ENCODE measurements at regions not wholly inside any gene's neighbourhood (a gene's known extent, or its start where the extent isn't known, plus 50 kb on each side); places are given as distances from the start of the nearest gene placed in this dataset.
"Not testable (repeated sequence)": the region's sequence is repeated elsewhere in the genome, so short reads cannot be mapped to it uniquely, and the experiment has no call there.

DNA sequence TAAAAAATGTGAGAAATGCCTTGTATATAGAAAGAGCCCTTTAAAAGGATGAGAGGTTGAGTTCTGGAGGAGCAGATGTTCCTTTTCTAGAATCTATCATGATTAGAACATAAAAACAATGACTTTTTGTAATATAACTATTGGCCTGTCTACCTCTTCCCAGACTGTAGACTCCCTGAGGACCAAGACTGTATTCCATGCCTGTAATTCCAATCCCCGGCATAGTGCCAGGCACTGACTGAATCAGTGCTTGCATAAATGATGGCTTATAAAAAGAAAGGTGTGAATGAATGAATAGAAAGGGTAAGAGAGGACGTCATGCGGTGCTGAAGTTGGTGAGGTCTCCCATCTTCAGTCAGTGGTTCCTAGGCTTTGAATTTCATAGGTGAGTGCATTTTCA lies 92.6 kb upstream of the GDNF start:
- TF ChIP-seq, protein P1, sequence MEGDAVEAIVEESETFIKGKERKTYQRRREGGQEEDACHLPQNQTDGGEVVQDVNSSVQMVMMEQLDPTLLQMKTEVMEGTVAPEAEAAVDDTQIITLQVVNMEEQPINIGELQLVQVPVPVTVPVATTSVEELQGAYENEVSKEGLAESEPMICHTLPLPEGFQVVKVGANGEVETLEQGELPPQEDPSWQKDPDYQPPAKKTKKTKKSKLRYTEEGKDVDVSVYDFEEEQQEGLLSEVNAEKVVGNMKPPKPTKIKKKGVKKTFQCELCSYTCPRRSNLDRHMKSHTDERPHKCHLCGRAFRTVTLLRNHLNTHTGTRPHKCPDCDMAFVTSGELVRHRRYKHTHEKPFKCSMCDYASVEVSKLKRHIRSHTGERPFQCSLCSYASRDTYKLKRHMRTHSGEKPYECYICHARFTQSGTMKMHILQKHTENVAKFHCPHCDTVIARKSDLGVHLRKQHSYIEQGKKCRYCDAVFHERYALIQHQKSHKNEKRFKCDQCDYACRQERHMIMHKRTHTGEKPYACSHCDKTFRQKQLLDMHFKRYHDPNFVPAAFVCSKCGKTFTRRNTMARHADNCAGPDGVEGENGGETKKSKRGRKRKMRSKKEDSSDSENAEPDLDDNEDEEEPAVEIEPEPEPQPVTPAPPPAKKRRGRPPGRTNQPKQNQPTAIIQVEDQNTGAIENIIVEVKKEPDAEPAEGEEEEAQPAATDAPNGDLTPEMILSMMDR (IDR thresholded peaks at IDR 0.05), result no peak
- Histone ChIP-seq H3K4me3 (no peak overlapping the region), H3K4me1 (no peaks in the 10 kb centered on the region), H3K36me3 (no peaks in the 10 kb centered on the region), H3K27me3 (ENCODE audit: low read depth) (no peaks in the 10 kb centered on the region), H3K27ac (no peak overlapping the region), H3K9me3 (no peaks in the 10 kb centered on the region)
- no peak for ATAC-seq
- no peak for DNase-seq
- intact Hi-C loops (cut with DNase I), result no loop called here

DNA sequence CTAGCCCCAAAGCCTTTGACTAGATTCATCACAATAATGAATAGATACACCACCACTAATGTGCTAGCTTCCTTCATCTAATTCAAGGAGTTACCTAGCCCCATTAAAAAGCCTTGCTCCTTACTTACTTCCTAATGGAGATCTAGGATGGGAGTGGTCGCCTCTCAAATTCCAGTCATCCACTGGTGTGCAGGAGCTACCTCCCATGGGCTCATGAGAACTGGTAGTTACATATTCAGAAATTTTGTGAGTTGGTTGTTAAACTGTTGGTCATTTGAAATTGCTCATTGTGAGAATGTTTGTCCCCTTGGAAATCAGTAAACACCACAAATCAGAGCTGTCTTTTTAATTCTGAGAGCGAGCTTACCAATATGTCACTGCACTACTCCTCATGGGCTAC lies 91.7 kb upstream of the GDNF start:
- Histone ChIP-seq H3K27me3 (ENCODE audit: low read depth) (no peaks in the 10 kb centered on the region), H3K4me1 (no peaks in the 10 kb centered on the region), H3K4me3 (no peak overlapping the region), H3K36me3 (no peaks in the 10 kb centered on the region), H3K27ac (no peak overlapping the region), H3K9me3 (no peaks in the 10 kb centered on the region)
- TF ChIP-seq, protein P1 (IDR thresholded peaks at IDR 0.05), result no peak
- DNase-seq (no peak), ATAC-seq (no peak)
- intact Hi-C loops (cut with DNase I), result no loop called here

DNA sequence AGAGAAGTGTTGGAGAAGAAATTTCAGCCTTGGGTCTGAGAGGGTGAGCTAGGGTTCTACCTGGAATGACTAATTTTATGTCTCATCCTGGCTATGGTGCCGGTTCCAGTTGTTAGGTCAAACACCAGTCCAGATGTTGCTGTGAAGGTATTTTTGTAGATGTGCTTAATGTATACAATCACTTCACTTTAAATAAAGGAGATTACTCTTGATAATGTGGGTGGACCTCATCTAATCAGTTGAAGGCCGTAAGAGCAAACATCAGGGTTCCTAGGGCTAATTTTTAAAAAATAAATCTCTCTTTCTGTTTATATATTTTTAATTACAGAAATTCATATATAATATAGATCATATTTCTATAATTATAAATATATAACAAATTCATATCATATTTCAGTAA lies 90.5 kb upstream of the GDNF start:
- Histone ChIP-seq H3K27ac (no peak overlapping the region), H3K36me3 (no peaks in the 10 kb centered on the region), H3K27me3 (ENCODE audit: low read depth) (no peaks in the 10 kb centered on the region), H3K4me3 (no peak overlapping the region), H3K9me3 (no peaks in the 10 kb centered on the region), H3K4me1 (no peaks in the 10 kb centered on the region)
- intact Hi-C loops (cut with DNase I), result no loop called here
- ATAC-seq (no peak), DNase-seq (no peak)
- TF ChIP-seq, protein P1 (IDR thresholded peaks at IDR 0.05), result no peak

DNA sequence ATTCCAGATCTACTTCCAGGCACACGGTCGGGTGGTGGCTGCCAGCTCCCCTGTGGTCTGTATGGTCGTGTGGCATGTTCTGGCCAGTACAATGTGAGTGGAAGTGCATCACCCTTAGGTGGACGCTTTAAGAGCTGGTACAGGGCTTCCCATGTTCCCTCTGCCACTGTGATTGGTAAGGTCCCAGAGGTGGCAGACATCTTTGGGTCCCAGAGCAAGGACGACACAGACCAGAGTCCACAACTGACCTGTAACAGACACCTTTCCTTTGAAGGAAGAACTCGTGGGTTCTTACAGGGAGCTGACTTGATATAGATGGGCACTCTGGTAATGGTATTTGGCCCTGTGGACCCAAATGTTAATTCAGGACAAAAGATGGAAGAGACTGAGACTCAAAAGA lies 90.0 kb upstream of the GDNF start:
- Histone ChIP-seq H3K27ac (no peak overlapping the region), H3K4me1 (no peaks in the 10 kb centered on the region), H3K27me3 (ENCODE audit: low read depth) (no peaks in the 10 kb centered on the region), H3K4me3 (no peak overlapping the region), H3K36me3 (no peaks in the 10 kb centered on the region), H3K9me3 (no peaks in the 10 kb centered on the region)
- TF ChIP-seq, protein P1 (IDR thresholded peaks at IDR 0.05), result no peak
- DNase-seq, result no peak
- ATAC-seq, result no peak
- intact Hi-C loops (cut with DNase I), result no loop called here

DNA sequence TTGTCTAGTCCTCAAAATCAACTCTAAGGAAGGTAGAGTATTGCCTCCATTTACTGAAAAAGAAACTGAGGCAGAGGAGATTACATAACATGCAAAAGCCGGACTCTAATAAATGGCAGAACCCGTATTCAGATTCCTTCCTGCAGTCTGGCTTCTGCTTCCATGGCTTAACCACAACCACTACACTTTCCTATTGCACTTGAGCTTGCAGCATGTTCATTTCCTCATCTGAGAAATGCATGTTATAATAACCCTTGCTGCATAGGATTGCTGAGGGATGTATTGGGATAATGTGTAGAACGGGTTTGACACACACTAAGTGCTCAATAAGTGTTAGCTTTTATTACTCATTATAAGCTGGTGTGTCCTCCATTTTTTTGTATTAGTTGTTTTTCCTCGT lies 87.9 kb upstream of the GDNF start:
- not testable (repeated sequence) for H3K4me1 ChIP-seq, DNase-seq, H3K27ac ChIP-seq

DNA sequence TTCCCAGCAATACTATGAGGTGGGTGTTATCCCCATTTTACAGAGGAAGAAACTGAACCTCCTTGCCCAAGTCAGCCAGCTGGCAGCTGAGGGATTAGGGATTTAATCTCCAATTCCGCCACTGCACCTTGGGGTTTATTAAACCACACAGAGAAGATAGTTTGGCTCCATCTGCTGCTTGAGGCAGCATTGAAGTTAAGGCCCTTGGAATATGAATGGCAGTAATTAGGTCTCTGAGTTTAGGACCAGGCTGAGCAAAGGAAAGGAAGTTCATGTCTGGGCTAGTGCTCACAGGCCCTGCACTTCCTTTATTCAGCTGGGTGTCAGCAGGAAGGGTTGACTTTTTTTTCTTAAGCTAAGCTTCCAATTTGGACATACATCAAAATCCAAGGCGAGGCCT lies 86.9 kb upstream of the GDNF start:
- intact Hi-C loops (cut with DNase I), result no loop called here
- no peak overlapping the region for H3K4me3 ChIP-seq
- TF ChIP-seq, protein P1 (IDR thresholded peaks at IDR 0.05), result no peak
- no peaks in the 10 kb centered on the region for H3K27me3 ChIP-seq (ENCODE audit: low read depth)
- H3K9me3 ChIP-seq, result no peaks in the 10 kb centered on the region
- no peaks in the 10 kb centered on the region for H3K4me1 ChIP-seq
- H3K36me3 ChIP-seq, result no peaks in the 10 kb centered on the region
- H3K27ac ChIP-seq, result no peak overlapping the region
- ATAC-seq (no peak), DNase-seq (no peak)

More for the DNA sequence above, 87.9 kb upstream of the GDNF start:
- H3K9me3 ChIP-seq; ATAC-seq; intact Hi-C loops (cut with DNase I); H3K27me3 ChIP-seq (ENCODE audit: low read depth); H3K36me3 ChIP-seq; H3K4me3 ChIP-seq: not testable (repeated sequence)
